Heart right ventricle (tissue), 16 donors: ENCODE measurements at regions not wholly inside any gene's neighbourhood (a gene's known extent, or its start where the extent isn't known, plus 50 kb on each side); places are given as distances from the start of the nearest gene placed in this dataset.
"Not testable (repeated sequence)": the region's sequence is repeated elsewhere in the genome, so short reads cannot be mapped to it uniquely, and the experiment has no call there.

Experiments used
- ATAC-seq, 8 donors: fragments of 200-7000 bp; cut with Tn5 transposase; one replicate each; pipeline ENCODE4 v1.9.1; 2020; ENCODE audit warnings: mild to moderate bottlenecking in 8 of 8, moderate library complexity in 8 of 8, moderate number of reproducible peaks in 1 of 8
- DNase-seq, 2 donors: peaks; one replicate each; pipeline ENCODE4 v3.0.0-alpha.2; 2020
- H3K27ac ChIP-seq, 10 donors: fragments of 200-600 bp; sonication (generic) in 2 of 10; one replicate each; pipeline versions ENCODE4 v1.5.0 to v1.8.0; 2020 to 2022; ENCODE audit warnings: mild to moderate bottlenecking in 3 of 10
- H3K27me3 ChIP-seq, 7 donors: fragments of 200-600 bp; one replicate each; pipeline ENCODE4 v1.8.0; 2021 to 2022; ENCODE audit warnings: mild to moderate bottlenecking in 2 of 7
- H3K36me3 ChIP-seq, 9 donors: fragments of 200-600 bp; sonication (generic) in 1 of 9; one replicate each; pipeline versions ENCODE4 v1.5.0 to v1.8.0; 2020 to 2022; ENCODE audit warnings: mild to moderate bottlenecking in 2 of 9
- H3K4me1 ChIP-seq, 9 donors: fragments of 200-600 bp; sonication (generic) in 1 of 9; one replicate each; pipeline versions ENCODE4 v1.5.0 to v1.8.0; 2020 to 2022; ENCODE audit warnings: mild to moderate bottlenecking in 4 of 9
- H3K4me3 ChIP-seq, 10 donors: fragments of 200-600 bp; sonication (generic) in 2 of 10; one replicate each; pipeline versions ENCODE4 v1.5.0 to v1.8.0; 2020 to 2022; ENCODE audit warnings: mild to moderate bottlenecking in 7 of 10, moderate library complexity in 2 of 10
- H3K9me3 ChIP-seq, 11 donors: fragments of 200-600 bp in 10 of 11; sonication (generic) in 2 of 11; one replicate each; pipeline versions ENCODE4 v1.5.0 to v1.8.0; 2013 to 2022; ENCODE audit warnings: mild to moderate bottlenecking in 2 of 11, control low read depth in 1 of 11, moderate library complexity in 1 of 11
- WGBS, 2 donors: extraction: QIAGEN DNeasy Blood & Tissue Kit; methylation state at CpG; one replicate each; pipeline ENCODE4 v1.1.7; 2013; ENCODE audit warnings: inconsistent platforms in 1 of 2; 5-methylcytosine and 5-hydroxymethylcytosine counted together
- intact Hi-C, 10 donors: fragments of 100-400 bp; cut with DNase I; formaldehyde crosslinking; loops; one replicate each; pipeline versions ENCODE4 v1.11.1 to v1.14.2; 2022
- TF ChIP-seq, protein P1 (sequence below), 9 donors: fragments of 200-600 bp; sonication (generic) in 2 of 9; IDR thresholded peaks; one replicate each; pipeline versions ENCODE4 v1.5.0 to v1.8.0; 2021 to 2022; ENCODE audit warnings: antibody characterized with exemption in 9 of 9, mild to moderate bottlenecking in 5 of 9, moderate library complexity in 1 of 9
- donor health status: Arrhythmogenic right ventricular cardiomyopathy.
- donor health status: ischemic (EF 13 %, LVEDD 7.1; RV severe dilation, severe dysfunction).
- donor health status: healthy with polysubstance abuse.
- donor health status: DM: no; HTN: yes; CAD: no.
- donor health status: DM: no; HTN: no; CAD: no.
- donor health status: ischemic (EF 25% LVEDD 6.9; RV normal size, moderate dysfunction).
- donor health status: ischemic (EF 25% LVEDD 5.7; RV mildly dilated, moderate dysfunction).
- donor health status: healthy.
- donor health status: DM: yes; HTN: yes; CAD: no.
- donor health status: Ischemic cardiomyopathy.
- donor health status: ischemic (EF 35%, LVEDD 5.7; RV mildly dilated, moderate dysfunction).
- donor health status: nonischemic (EF 11% LVEDD 7.7; RV severe dilation, severe dysfunction).
- donor health status: DM: yes; HTN: yes; CAD: no.
- donor health status: PGD.
- donor health status: ischemic (EF 29% LVEDD 5.4; RV normal size, mild dysfunction).
- donor health status: nonischemic (EF 23%, LVEDD 6.1; RV moderate dilation, normal function).

DNA sequence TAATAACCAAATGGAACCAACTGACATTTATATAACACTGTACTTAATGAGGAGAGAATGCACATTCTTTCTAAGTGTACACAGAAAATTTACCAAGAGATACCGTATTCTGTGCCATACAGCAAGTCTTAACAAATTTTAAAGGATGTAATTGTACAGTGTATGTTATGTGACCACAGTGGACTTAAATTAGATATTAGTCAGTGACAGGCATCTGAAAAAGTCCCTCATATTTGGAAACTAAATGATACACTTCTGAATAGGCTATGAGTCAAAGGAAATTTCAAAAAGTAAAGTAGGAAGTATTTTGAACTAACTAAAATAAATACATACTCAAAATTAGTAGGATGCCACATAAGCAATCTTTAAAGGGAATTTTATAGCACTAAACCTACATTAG, 59.6 kb upstream of the P3H2 start:
- Histone ChIP-seq H3K36me3 (no peaks in the 10 kb centered on the region), H3K27ac (no peak overlapping the region), H3K4me1 (peaks cover 0 to 5% (median 0%) of the 10 kb centered on the region in 9 donors), H3K9me3 (no peaks in the 10 kb centered on the region), H3K4me3 (no peak overlapping the region), H3K27me3 (no peaks in the 10 kb centered on the region)
- WGBS, 2 donors, result 88 to 93% methylated on average over 1 of the region's 1 CpG
- ATAC-seq (no peak), DNase-seq (no peak)
- intact Hi-C loops, result no loop called here
- TF ChIP-seq, protein P1, sequence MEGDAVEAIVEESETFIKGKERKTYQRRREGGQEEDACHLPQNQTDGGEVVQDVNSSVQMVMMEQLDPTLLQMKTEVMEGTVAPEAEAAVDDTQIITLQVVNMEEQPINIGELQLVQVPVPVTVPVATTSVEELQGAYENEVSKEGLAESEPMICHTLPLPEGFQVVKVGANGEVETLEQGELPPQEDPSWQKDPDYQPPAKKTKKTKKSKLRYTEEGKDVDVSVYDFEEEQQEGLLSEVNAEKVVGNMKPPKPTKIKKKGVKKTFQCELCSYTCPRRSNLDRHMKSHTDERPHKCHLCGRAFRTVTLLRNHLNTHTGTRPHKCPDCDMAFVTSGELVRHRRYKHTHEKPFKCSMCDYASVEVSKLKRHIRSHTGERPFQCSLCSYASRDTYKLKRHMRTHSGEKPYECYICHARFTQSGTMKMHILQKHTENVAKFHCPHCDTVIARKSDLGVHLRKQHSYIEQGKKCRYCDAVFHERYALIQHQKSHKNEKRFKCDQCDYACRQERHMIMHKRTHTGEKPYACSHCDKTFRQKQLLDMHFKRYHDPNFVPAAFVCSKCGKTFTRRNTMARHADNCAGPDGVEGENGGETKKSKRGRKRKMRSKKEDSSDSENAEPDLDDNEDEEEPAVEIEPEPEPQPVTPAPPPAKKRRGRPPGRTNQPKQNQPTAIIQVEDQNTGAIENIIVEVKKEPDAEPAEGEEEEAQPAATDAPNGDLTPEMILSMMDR (IDR thresholded peaks at IDR 0.05), result no peak

DNA sequence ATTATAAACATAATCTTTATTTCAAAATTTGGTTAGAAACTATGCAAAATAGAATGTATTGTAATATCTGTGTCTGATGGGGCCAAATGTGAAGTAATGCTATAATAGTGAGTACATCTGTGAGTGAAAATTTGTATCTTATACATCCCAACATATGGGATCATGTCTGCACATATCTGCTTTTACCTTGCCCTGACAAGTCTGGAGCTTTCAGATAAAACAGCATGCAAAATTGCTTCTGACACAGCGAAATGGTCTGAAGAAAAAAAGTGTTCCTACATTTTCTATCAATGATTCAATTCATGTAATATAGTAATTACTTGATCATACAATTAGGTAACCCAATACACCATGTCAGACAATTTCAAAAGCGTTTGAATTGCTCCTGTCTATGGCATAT, 58.1 kb upstream of the P3H2 start:
- no peak overlapping the region for H3K27ac ChIP-seq
- H3K4me3 ChIP-seq, result no peak overlapping the region
- ATAC-seq (no peak), DNase-seq (no peak)
- no peaks in the 10 kb centered on the region for H3K9me3 ChIP-seq
- WGBS, 2 donors, result 79 to 89% methylated on average over 2 of the region's 2 CpGs
- H3K36me3 ChIP-seq, result no peaks in the 10 kb centered on the region
- no peaks in the 10 kb centered on the region for H3K27me3 ChIP-seq
- peaks cover 0 to 5% (median 0%) of the 10 kb centered on the region in 9 donors for H3K4me1 ChIP-seq
- TF ChIP-seq, protein P1 (IDR thresholded peaks at IDR 0.05), result no peak
- intact Hi-C loops, result no loop called here

DNA sequence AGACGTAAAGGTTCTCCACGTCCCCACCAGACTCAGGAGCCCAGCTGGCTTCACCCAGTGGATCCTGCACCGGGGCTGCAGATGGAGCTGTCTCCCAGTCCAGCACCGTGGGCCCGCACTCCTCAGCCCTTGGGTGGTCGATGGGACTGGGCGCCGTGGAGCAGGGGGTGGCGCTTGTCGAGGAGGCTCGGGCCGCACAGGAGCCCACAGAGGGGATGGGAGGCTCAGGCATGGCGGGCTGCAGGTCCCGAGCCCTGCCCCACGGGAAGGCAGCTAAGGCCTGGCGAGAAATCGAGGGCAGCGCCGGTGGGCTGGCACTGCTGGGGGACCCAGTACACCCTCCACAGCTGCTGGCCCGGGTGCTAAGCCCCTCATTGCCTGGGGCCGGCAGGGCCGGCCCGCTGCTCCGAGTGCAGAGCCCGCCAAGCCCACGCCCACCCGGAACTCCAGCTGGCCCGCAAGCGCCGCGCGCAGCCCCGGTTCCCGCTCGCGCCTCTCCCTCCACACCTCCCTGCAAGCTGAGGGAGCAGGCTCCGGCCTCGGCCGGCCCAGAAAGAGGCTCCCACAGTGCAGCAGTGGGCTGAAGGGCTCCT, 56.3 kb upstream of the P3H2 start:
- WGBS, 2 donors, result 95% methylated on average over 21 to 38 of the region's 39 CpGs
- H3K27ac ChIP-seq, H3K4me1 ChIP-seq, H3K27me3 ChIP-seq, ATAC-seq, H3K4me3 ChIP-seq, DNase-seq, intact Hi-C loops, H3K9me3 ChIP-seq, H3K36me3 ChIP-seq: not testable (repeated sequence)

DNA sequence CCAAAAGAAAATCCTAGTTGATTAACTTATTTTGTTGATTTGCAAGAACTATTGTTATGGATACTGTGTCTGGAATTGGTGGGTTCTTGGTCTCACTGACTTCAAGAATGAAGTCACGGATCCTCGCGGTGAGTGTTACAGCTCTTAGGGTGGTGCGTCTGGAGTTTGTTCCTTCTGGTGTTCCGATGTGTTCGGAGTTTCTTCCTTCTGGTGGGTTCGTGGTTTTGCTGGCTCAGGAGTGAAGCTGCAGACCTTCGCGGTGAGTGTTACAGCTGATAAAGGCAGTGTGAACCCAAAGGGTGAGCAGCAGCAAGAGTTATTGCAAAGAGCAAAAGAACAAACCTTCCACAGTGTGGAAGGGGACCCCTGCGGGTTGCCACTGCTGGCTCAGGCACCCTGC, 55.4 kb upstream of the P3H2 start:
- DNase-seq, H3K27ac ChIP-seq, H3K4me1 ChIP-seq, H3K27me3 ChIP-seq, intact Hi-C loops, H3K36me3 ChIP-seq, ATAC-seq, H3K9me3 ChIP-seq, H3K4me3 ChIP-seq: not testable (repeated sequence)
- WGBS, 2 donors, result 83 to 91% methylated on average over 10 of the region's 10 CpGs

DNA sequence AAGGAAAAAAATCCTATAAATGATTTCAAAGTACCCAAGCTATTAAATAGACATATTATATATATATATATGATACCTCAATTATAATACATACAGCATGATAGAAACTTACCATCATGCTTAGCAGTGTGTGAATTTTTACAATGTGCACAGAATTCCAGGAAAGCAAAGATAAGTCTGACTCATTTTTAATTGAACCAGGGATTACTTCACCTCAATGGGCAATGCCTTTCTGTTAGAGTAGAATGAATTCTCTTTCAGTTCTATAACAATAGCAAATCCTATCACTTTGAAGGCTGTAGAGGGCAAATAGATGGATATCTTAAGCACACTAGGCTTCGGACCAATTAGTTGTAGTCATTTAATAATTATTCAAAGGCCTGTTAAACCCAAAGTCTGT, 54.8 kb upstream of the P3H2 start:
- Histone ChIP-seq H3K9me3 (no peaks in the 10 kb centered on the region), H3K36me3 (no peaks in the 10 kb centered on the region), H3K4me1 (no peaks in the 10 kb centered on the region), H3K27me3 (no peaks in the 10 kb centered on the region), H3K27ac (no peak overlapping the region), H3K4me3 (no peak overlapping the region)
- TF ChIP-seq, protein P1 (IDR thresholded peaks at IDR 0.05), result no peak
- WGBS, 2 donors, result 94 to 96% methylated on average over 1 of the region's 1 CpG
- intact Hi-C loops, result no loop called here
- DNase-seq (no peak), ATAC-seq (no peak)
